ENCODE measurements at regions not wholly inside any gene's neighbourhood (a gene's known extent, or its start where the extent isn't known, plus 50 kb on each side); places are given as distances from the start of the nearest gene placed in this dataset.

DNA sequence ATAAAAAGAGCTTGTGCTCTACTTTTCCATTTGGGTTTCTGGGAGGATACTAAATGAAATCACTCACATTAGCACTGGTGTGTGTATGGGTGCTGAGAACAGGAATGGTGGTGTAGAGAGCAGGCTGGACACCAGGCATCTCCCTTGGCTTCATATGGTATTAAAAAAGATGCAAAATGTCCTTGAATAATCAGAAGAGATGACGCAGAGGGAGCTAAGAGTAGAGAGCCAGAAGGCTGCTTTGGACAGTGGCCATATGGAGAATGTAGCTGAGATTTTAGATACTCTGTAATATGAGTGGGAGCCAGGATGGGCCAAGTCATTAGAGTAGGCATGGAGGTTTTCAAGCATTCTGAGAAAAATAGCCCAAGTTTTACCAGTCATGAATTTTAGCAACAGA is 112.3 kb upstream of the ZRANB2 start:
- no peak for DNase-seq (ENCODE audit: low read depth in 4 of 4, low spot score in 3 of 4)

DNA sequence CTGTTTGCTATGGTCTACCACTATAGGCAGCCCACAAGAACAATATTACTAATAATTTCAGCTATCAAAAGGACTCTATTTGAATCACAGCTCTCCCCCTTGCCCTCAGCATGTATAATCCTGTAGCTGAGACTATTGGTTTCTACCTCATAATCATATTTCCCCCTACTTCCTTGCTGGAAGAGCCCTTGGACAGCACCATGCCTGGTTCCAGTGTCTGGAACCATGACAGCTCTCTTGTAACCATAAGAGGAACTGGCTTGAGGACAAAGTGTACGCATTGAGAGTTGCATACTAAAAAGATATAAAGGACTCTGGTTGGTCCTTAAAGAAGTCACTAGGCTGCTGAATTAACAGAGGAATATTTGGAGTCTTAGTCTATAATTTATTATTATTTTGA is 110.7 kb upstream of the ZRANB2 start:
- no peak for DNase-seq (ENCODE audit: low read depth in 4 of 4, low spot score in 3 of 4)

DNA sequence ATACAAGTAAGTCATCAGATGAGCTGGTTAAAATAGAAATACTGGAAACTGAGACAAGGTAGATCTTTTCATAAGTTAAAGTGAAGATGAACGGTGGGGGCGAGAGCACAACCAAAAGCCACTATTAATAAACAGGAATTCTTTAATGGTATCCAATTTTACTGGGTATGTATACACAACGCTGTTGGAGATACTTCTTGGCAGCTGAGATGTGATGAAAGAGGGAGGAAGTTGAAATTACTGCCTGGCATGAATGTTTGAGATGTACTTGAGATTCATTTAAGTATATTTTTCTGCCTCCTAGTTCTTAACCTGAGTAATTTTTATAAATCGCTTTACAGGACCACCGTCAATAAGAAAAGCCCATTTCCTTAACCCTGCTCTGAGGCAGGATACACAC is 110.0 kb upstream of the ZRANB2 start:
- DNase-seq (ENCODE audit: low read depth in 4 of 4, low spot score in 3 of 4): no peak

DNA sequence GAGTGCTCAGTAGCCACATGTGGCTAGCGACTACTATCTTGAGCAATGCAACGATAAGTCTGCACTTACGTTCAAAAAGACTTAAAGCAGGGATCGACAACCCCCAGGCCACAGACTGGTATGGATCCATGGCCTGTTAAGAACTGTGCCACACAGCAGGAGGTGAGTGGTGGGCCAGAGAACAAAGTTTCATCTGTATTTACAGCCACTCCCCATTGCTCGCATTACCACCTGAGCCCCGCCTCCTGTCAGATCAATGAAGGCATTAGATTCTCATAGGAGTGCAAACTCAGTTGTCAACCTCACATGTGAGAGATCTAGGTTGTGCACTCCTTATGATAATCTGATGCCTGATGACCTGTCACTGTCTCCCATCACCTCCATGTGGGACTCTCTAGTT is 103.6 kb upstream of the ZRANB2 start:
- no peak for DNase-seq (ENCODE audit: low read depth in 4 of 4, low spot score in 3 of 4)

DNA sequence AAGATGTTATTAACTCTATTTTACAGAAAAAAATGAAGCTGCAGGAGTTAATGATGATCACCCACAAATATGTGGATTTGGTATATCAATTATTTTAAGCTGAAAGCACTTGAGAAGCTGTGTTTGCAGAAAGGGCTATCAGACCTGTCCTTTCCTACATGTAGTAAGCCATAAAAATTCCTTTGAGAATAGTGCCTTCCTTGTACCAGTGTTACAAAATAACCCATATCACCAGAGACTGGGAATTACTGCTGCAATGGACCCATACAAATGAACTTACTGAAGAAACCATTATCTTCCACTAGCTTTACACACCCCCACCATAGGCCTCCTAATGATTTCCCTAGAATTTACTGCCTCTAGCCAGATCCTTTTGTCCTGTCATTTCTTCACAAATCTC is 99.2 kb upstream of the ZRANB2 start:
- DNase-seq (ENCODE audit: low read depth in 4 of 4, low spot score in 3 of 4): no peak

DNA sequence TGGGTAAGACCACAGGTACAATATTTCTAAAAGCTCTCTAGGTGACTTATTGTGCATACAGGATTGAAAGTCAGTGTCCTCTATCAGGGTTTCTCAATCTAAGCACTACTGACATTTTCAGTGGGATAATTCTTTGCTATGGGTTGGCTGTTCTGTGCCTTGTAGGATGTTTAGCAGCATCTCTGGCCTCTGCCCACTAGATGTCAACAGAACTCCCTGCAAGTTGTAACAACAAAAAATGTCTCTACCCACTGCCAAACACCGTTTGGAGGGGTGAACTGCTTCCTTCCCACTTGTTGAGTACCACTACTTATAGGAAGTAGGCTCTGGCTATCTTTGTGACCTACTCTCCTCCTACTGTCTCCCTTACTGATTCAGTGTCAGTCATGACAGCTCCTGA is 90.1 kb upstream of the ZRANB2 start:
- no peak for DNase-seq (ENCODE audit: low read depth in 4 of 4, low spot score in 3 of 4)

DNA sequence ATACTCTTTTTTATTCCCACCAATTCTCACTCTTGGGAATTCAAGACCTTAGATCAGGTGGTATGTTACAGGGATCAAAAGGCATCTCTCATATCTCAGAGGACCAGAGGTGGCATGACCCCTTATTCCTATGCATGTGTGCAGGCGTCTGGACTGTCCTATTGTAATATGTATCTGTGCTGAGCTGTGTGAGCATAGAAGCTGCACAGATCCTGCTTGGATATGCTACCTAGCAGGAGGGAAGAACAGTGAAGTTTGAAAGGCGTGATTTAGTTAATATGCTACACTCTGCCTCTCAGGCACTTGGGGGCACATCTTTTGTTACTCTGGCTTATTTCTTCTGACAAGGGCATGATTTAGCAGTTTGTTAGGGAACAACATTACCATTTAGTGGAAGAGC is 86.7 kb upstream of the ZRANB2 start:
- DNase-seq (ENCODE audit: low read depth in 4 of 4, low spot score in 3 of 4): no peak

DNA sequence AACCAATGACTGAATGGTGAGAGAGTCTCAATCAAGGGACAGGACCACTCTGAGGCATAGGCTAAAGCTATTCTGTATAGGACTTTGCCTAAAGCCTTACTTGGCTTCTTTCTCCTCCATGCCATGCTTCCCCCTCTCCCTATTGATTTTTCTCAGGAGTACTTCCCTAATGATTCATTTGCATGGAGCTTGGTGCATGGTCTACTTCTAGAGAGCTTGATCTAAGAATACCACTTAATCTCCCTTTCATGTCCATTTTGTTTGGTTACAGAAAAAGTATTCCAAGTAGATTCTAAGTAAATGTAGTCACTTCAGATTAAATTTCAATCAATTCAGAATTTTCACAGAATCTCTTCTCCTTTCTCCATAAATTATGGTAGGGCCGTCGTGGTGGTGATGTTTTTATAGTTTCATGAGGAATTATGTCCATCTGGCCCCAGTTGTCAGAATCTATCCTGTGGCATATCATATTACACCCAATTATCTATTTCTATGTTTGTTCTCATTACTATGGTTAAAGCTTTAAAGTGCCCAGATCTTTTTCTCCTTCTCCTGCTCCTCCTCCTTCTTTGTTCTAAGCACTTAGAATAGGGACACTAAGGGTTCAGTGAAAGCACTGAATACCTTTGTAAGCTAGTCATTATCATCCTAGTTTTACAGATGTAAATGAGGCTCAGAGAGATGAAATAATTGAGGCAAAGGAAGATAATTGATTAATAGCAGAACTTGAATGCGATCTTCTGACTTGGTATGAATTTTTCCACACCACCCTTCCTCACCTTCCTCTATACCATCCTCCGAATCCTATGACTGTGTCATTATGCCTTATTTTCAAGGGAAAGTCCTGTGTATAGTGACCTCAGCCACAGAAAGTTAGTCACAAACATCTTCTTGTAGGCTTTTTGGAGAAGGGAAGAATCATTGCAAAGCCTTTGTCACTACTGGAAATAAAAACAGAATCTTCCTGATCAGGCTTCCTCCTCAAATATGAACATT is 85.6 kb upstream of the ZRANB2 start:
- no peak for DNase-seq (ENCODE audit: low read depth in 4 of 4, low spot score in 3 of 4)

DNA sequence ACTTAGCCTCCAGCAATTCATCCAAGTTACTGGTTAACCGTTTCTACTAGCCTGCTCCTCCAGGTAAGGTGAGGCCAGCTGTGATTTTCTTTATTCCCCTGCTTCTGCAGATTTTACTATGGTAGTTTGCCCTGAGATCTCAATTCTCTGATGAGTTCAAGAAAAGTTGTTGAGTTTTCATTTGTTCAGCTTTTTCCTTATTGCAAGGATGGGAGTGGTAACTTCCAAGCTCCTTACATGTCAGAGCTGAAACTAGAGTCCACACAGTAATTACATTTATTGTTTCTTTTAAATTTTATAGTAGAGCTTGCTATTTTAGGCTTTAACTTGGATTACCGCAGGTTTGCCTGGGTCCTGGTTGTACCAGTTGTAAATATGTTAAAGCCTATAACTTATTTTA is 76.9 kb upstream of the ZRANB2 start:
- DNase-seq (ENCODE audit: low read depth in 4 of 4, low spot score in 3 of 4): no peak

DNA sequence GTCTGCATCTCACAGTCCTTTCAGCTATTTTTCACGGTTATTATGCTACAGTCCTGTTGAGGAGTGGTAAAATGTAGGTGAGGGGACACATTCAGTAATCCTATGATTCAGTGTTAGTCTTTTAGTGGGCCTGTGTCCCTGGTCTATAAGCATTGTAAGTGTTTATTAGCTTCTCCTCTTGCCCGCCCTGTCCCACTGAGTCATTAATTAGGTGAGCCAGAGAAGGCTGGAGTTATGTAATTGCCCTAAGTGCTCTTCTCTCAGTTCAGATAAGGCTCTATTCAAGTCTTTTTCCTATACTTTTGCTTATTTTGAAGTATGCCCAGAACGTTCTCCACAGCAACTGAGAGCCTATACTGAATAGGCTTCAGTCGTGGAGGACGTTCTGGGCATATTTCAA is 76.3 kb upstream of the ZRANB2 start:
- DNase-seq (ENCODE audit: low read depth in 4 of 4, low spot score in 3 of 4): no peak

DNA sequence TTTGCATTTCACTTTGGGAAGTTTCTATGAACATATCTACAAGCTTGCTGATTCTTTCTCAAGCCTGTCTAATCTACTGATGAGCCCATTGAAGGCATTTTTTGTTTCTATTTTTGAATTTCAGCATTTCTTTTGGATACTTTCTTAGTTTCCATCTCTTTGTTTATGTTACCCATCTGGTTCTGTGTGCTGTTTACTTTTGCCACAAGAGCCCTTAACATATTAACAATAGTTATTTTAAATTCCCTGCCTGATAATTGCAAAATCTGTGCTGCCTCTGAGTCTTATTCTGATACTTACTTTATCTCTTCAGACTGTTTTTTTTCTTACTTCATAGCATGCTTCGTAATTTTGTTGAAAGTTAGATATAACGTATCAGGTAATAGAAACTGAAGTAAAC is 75.8 kb upstream of the ZRANB2 start:
- no peak for DNase-seq (ENCODE audit: low read depth in 4 of 4, low spot score in 3 of 4)

DNA sequence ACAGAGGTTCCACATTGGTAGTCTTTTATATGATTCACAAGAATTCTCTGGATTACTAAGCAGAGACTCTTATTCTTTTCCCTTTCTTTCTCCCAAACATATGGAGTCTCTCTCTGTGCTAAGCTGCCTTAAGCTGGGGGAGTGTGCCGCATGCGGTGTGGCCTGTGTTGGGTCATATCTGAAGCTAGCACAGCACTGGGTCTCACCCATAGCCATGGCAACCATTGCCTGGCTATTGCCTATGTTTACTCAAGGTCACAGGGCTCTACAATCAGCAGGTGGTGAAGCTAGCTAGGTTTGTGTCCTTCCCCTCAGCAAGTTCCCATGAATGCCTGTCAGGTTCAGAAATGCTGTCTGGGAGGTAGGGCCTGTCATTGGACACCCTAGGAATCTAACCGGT is 73.6 kb upstream of the ZRANB2 start:
- no peak for DNase-seq (ENCODE audit: low read depth in 4 of 4, low spot score in 3 of 4)

DNA sequence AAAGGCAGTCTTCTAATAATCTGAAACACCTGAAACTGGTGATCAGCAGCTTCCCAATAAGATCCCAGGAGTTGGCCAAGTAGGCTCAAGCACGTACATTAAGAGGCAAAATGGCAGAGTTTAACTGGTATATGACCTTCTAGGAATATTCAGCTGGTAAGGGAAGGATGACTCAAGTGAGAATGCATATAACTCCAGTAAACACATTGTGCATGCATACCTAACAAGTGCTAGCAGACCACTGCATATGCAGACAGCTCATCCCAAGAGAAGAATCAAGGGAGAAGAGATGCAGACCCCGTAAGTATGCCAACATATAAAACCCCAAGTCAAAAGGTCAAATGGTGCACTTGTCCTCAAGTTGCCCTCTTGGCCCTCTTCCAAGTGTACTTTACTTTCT is 73.0 kb upstream of the ZRANB2 start:
- no peak for DNase-seq (ENCODE audit: low read depth in 4 of 4, low spot score in 3 of 4)

DNA sequence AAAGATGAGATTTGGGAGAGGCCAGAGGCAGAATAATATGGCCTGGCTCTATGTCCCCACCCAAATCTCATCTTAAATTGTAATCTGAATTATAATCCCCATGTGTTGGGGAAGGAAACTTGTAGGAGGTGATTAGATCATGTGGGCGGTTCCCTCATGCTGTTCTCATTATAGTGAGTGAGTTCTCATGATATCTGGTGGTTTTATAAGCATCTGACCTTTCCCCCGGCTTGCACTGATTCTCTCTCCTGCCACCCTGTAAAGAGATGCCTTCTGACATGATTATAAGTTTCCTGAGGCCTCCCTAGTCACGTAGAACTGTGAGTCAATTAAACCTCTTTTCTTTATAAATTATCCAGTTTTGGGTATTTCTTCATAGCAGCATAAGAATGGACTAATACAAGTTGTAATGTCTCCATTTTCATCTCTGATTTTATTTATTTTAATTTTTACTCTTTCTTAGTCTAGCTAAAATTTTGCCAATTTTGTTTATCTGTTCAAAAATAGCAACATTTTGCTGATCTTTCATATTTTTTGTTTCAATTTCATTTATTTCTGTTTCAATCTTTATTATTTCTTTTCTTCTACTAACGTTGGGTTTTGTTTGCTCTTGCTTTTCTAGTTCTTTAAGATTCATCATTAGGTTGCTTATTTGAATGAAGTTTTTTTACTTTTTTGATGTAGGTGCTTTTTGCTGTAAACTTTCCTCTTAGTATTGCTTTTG is 67.0 kb upstream of the ZRANB2 start:
- no peak for DNase-seq (ENCODE audit: low read depth in 4 of 4, low spot score in 3 of 4)

DNA sequence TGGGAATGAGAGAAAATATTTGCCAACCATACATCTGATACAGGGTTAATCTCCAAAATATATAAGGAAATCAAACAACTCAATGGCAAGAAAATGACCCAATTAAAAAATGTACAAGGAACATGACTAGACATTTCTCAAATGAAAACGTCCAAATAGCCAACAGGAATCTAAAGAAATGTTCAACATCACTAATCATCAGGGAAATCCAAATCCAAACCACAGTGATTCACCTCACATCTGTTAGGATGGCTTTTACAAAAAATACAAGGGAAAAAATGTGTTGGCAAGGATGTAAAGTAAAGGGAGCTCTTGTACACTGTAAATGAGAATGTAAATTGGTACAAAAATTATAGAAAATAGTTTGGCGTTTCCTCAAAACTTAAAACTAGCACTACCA is 54.7 kb upstream of the ZRANB2 start:
- DNase-seq (ENCODE audit: low read depth in 4 of 4, low spot score in 3 of 4): no peak

Data from right renal pelvis (tissue), 4 donors.